Muscle layer of colon (tissue), 2 donors: ENCODE measurements at regions not wholly inside any gene's neighbourhood (a gene's known extent, or its start where the extent isn't known, plus 50 kb on each side); places are given as distances from the start of the nearest gene placed in this dataset.

Experiments used
- H3K27ac ChIP-seq: one replicate; pipeline ENCODE4 v1.7.0; 2013; ENCODE audit warnings: low read depth, mild to moderate bottlenecking, low read length, moderate library complexity
- H3K27me3 ChIP-seq, 2 donors: one replicate each; pipeline ENCODE4 v1.7.0; 2013; ENCODE audit warnings: low read length in 2 of 2, mild to moderate bottlenecking in 2 of 2; ENCODE audit not compliant: insufficient read depth in 2 of 2, control insufficient read depth in 1 of 2
- H3K36me3 ChIP-seq: one replicate; pipeline ENCODE4 v1.7.0; 2013; ENCODE audit warnings: mild to moderate bottlenecking, low read length; ENCODE audit not compliant: insufficient read depth
- H3K4me1 ChIP-seq: one replicate; pipeline ENCODE4 v1.7.0; 2013; ENCODE audit warnings: mild to moderate bottlenecking, low read length; ENCODE audit not compliant: insufficient read depth
- H3K4me3 ChIP-seq, 2 donors: one replicate each; pipeline ENCODE4 v1.7.0; 2013; ENCODE audit warnings: low read length in 2 of 2, low read depth in 1 of 2, mild to moderate bottlenecking in 1 of 2, moderate library complexity in 1 of 2
- H3K9ac ChIP-seq: one replicate; pipeline ENCODE4 v1.7.0; 2013; ENCODE audit warnings: low read length
- H3K9me3 ChIP-seq: one replicate; pipeline ENCODE4 v1.7.0; 2013; ENCODE audit warnings: mild to moderate bottlenecking, low read length
- donor health status: abdominal sarcoma.
- donor health status: Adenocarcinoma of cecum.

GRCh38 chr9:126228111-126228780, 98.4 kb upstream of the MVB12B start:
- peaks cover 4% of the 10 kb centered on the region for H3K4me1 ChIP-seq
- no peak overlapping the region for H3K9ac ChIP-seq
- H3K36me3 ChIP-seq, result no peaks in the 10 kb centered on the region
- H3K27me3 ChIP-seq, result peaks cover 0 to 7% of the 10 kb centered on the region in 2 donors
- no peak overlapping the region for H3K27ac ChIP-seq
- H3K9me3 ChIP-seq, result no peaks in the 10 kb centered on the region
- no peak overlapping the region for H3K4me3 ChIP-seq

- Histone ChIP-seq H3K27ac (no peak overlapping the region), H3K27me3 (peaks cover 0 to under 1% of the 10 kb centered on the region in 2 donors), H3K4me3 (no peak overlapping the region), H3K4me1 (peaks cover 4% of the 10 kb centered on the region), H3K36me3 (no peaks in the 10 kb centered on the region), H3K9ac (no peak overlapping the region), H3K9me3 (no peaks in the 10 kb centered on the region)
Observed at GRCh38 chr9:126228781-126229444, 97.7 kb upstream of the MVB12B start.

- Histone ChIP-seq H3K36me3 (no peaks in the 10 kb centered on the region), H3K9me3 (no peaks in the 10 kb centered on the region), H3K9ac (no peak overlapping the region), H3K27ac (no peak overlapping the region), H3K27me3 (no peaks in the 10 kb centered on the region), H3K4me1 (peaks cover 4% of the 10 kb centered on the region), H3K4me3 (no peak overlapping the region)
Observed at GRCh38 chr9:126229501-126229900, 97.1 kb upstream of the MVB12B start.

GRCh38 chr9:126230692-126231091, 95.9 kb upstream of the MVB12B start:
- Histone ChIP-seq H3K9me3 (no peaks in the 10 kb centered on the region), H3K4me3 (no peak overlapping the region), H3K4me1 (peaks cover 4% of the 10 kb centered on the region), H3K27ac (no peak overlapping the region), H3K36me3 (no peaks in the 10 kb centered on the region), H3K27me3 (no peaks in the 10 kb centered on the region), H3K9ac (no peak overlapping the region)

- Histone ChIP-seq H3K4me1 (peaks cover 4% of the 10 kb centered on the region), H3K9ac (no peak overlapping the region), H3K27ac (no peak overlapping the region), H3K36me3 (no peaks in the 10 kb centered on the region), H3K4me3 (no peak overlapping the region), H3K27me3 (no peaks in the 10 kb centered on the region), H3K9me3 (no peaks in the 10 kb centered on the region)
Observed at GRCh38 chr9:126232461-126232860, 94.2 kb upstream of the MVB12B start.

GRCh38 chr9:126233175-126233574, 93.5 kb upstream of the MVB12B start:
- Histone ChIP-seq H3K4me3 (no peak overlapping the region), H3K36me3 (no peaks in the 10 kb centered on the region), H3K27me3 (no peaks in the 10 kb centered on the region), H3K9me3 (no peaks in the 10 kb centered on the region), H3K9ac (no peak overlapping the region), H3K27ac (no peak overlapping the region), H3K4me1 (peaks cover 4% of the 10 kb centered on the region)

- Histone ChIP-seq H3K27me3 (no peaks in the 10 kb centered on the region), H3K9ac (no peak overlapping the region), H3K36me3 (no peaks in the 10 kb centered on the region), H3K4me1 (no peaks in the 10 kb centered on the region), H3K4me3 (no peak overlapping the region), H3K9me3 (no peaks in the 10 kb centered on the region), H3K27ac (no peak overlapping the region)
Observed at GRCh38 chr9:126233913-126234525, 92.6 kb upstream of the MVB12B start.

GRCh38 chr9:126234681-126235335, 91.8 kb upstream of the MVB12B start:
- Histone ChIP-seq H3K36me3 (no peaks in the 10 kb centered on the region), H3K9ac (no peak overlapping the region), H3K27me3 (no peaks in the 10 kb centered on the region), H3K9me3 (no peaks in the 10 kb centered on the region), H3K4me3 (no peak overlapping the region), H3K27ac (no peak overlapping the region), H3K4me1 (no peaks in the 10 kb centered on the region)

GRCh38 chr9:126235336-126236243, 91.0 kb upstream of the MVB12B start:
- H3K9ac ChIP-seq, result no peak overlapping the region
- no peaks in the 10 kb centered on the region for H3K27me3 ChIP-seq
- no peaks in the 10 kb centered on the region for H3K9me3 ChIP-seq
- no peaks in the 10 kb centered on the region for H3K4me1 ChIP-seq
- no peak overlapping the region for H3K27ac ChIP-seq
- H3K4me3 ChIP-seq, result no peak overlapping the region
- no peaks in the 10 kb centered on the region for H3K36me3 ChIP-seq

- Histone ChIP-seq H3K36me3 (no peaks in the 10 kb centered on the region), H3K9ac (no peak overlapping the region), H3K4me3 (no peak overlapping the region), H3K9me3 (no peaks in the 10 kb centered on the region), H3K27ac (no peak overlapping the region), H3K27me3 (no peaks in the 10 kb centered on the region), H3K4me1 (no peaks in the 10 kb centered on the region)
Observed at GRCh38 chr9:126236273-126236672, 90.4 kb upstream of the MVB12B start.

GRCh38 chr9:126238415-126238814, 88.2 kb upstream of the MVB12B start:
- Histone ChIP-seq H3K9ac (no peak overlapping the region), H3K36me3 (no peaks in the 10 kb centered on the region), H3K27me3 (no peaks in the 10 kb centered on the region), H3K4me1 (no peaks in the 10 kb centered on the region), H3K9me3 (no peaks in the 10 kb centered on the region), H3K27ac (no peak overlapping the region), H3K4me3 (no peak overlapping the region)
